Stimulated activated CD4-positive, alpha-beta T cell treated with anti-CD3 and anti-CD28 coated beads, Interleukin-12 subunit alpha, Interleukin-12 subunit beta, amount 100 ng/mL, for 24 hours (primary cell): ENCODE measurements at regions not wholly inside any gene's neighbourhood (a gene's known extent, or its start where the extent isn't known, plus 50 kb on each side); places are given as distances from the start of the nearest gene placed in this dataset.
"Not testable (repeated sequence)": the region's sequence is repeated elsewhere in the genome, so short reads cannot be mapped to it uniquely, and the experiment has no call there.

Experiments used
- DNase-seq, 2 experiments: peaks; one replicate each; pipeline ENCODE4 v3.0.0-alpha.2; 2020; ENCODE audit warnings: low read depth in 2 of 2

- no peak for DNase-seq
Measured at GRCh38 chr5:39977066-39977655, 552.4 kb upstream of the DAB2 start.

DNA sequence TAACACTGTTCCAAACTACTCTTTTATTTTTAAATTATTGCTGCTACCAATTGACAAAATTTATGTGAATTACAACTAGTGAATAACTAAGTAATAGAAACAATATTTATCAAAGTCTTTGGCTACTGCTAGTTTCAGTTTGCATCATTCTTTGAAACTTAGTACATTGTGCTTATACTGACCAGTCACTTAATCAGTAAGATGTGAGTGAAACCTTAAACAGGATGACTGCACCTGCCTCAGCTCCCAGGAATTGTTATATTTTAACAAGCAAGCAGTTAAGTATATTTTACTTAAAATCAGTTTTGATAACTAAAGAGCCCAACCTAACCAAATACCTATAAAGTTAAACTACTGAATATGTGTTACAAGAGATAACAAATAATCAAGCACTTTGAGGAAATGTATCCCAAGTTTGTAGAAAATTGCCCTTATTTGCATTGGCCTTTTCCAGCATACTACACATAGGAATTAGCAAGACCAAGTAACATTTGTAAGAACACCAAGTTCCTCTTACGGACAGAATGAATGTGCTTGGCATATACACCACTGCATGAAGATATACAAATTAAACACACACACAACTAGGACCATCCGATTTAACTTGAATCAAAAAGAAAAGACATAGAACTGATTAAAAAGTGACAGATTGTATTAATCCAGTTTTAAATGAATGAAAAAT is 545.5 kb upstream of the DAB2 start:
- no peak for DNase-seq

- DNase-seq = no peak
Measured at GRCh38 chr5:39968381-39968780, 543.6 kb upstream of the DAB2 start.

- no peak for DNase-seq
Measured at GRCh38 chr5:39955156-39955555, 530.4 kb upstream of the DAB2 start.

- no peak for DNase-seq
Measured at GRCh38 chr5:39951070-39951469, 526.3 kb upstream of the DAB2 start.

GRCh38 chr5:39948867-39949468 is 524.2 kb upstream of the DAB2 start:
- peak; percentile 10 to 33 for DNase-seq

DNA sequence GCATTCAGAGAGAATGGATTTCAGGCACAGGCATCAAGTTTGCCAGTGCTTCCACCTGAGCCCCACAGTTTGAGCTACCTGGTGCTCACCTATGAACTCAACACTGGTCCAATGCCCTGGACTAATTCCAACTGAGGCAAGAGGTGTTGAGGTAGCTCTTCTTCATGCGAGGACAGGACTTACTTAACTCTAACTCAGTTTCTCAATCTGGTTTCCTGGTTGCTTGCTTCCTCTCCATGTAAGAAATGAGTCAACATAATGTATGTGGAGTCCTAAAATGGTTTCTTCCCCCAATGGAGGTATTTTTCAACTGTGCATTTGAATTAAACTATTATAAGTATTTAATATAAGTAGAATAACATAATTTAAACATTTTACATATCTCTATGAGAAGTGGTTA is 523.6 kb upstream of the DAB2 start:
- DNase-seq = no peak

GRCh38 chr5:39947657-39948056 is 522.9 kb upstream of the DAB2 start:
- DNase-seq = no peak

GRCh38 chr5:39946356-39947045 is 521.7 kb upstream of the DAB2 start:
- no peak for DNase-seq

DNA sequence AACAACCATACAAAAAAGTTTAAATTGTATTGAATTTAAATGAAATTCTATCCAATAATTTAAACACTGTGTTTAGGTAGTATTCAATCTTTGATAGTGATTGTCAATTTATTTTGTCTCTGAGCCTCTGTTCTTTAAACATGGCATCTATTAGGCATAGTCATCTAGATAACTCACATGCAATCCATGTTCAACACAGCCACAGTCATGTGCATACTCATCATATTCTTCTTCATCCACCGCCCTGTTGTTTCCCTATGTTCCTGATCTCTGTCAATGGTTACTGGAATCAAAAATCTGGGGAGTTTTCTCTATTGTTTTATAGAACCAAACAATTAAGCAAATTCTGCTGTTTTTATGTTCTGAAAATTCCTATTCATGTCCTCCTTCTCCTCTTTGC is 521.1 kb upstream of the DAB2 start:
- no peak for DNase-seq

GRCh38 chr5:39943811-39944210 is 519.0 kb upstream of the DAB2 start:
- no peak for DNase-seq

GRCh38 chr5:39942606-39943005 is 517.8 kb upstream of the DAB2 start:
- DNase-seq = no peak

DNA sequence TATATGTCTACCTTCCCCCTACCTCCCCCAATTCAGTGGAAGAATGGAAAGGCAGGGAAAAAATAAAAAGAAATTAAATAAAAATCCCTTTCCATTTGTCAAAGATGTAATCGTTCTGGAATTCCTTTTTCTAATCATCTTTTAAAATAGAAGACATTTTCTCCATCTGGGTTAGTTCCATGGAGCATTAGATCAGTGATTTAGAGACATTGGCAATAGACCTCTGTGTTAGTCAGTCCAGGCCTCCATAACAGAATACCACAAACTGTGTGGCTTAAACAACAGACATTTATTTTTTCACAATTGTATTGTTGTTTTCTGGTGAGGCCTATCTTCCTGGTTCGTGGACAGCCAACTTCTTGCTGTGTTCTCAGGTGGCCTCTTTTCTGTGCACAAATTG is 516.6 kb upstream of the DAB2 start:
- DNase-seq = no peak

- no peak for DNase-seq
Measured at GRCh38 chr5:39934830-39935229, 510.1 kb upstream of the DAB2 start.

DNA sequence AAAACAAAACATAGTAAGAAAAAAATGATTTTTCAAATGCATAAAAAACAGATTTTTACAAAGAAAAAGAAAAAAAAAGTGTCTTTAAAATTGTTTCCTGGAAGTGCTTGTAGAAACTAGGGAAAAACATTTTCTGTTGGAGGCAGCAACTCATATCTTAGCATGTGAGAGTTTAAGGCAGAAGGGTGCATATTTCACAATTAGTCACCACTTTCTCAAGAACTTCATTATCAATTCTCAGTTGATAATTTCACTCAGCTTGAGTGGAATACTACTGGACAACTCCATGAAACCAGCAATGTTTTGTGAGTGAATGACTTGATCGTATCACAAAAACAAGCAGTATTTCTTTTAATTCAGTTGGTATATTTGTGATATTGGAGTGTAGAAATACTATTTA is 508.3 kb upstream of the DAB2 start:
- no peak for DNase-seq

DNA sequence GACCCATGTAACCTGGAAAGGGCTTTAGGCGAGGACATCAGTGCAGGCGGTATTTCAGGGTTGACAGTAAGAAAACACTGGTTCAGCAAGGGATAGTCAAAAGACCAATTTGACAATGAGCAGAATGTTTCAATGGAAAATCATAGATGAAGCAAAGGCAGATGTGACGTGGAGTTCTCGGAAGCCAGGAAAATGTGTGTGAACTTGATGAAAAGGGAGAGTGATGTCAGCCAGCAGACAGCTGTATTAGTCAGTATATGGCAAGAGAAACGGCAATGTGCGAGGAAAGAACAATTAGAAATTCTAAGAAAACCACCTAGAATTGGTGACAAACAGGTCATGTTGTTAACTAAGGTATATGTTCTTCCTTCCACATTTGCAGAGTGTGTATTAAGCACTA is 503.9 kb upstream of the DAB2 start:
- no peak for DNase-seq

- DNase-seq = no peak
Measured at GRCh38 chr5:39919876-39920275, 495.1 kb upstream of the DAB2 start.

GRCh38 chr5:39912906-39913305 is 488.1 kb upstream of the DAB2 start:
- no peak for DNase-seq

GRCh38 chr5:39907267-39907951 is 482.6 kb upstream of the DAB2 start:
- DNase-seq = not testable (repeated sequence)

GRCh38 chr5:39906146-39906545 is 481.4 kb upstream of the DAB2 start:
- DNase-seq = no peak

DNA sequence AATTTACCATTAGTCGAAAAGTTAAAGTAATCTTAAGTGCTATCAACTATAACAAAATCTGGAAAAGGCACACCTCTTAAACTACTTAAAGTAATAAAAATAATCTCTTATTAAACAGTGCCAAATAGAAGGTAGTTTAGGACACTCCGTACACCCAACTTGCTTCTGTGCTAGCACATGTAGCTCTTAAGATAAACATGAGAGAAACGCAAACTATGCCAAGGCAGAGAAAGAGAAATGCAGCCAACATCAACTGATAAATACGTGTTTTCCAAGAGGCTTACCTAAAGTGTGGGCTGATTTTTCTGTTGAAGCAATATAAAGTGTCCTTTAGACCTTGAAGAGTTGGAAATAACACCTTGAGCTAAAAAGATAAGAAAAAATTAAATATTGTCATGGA is 480.6 kb upstream of the DAB2 start:
- no peak for DNase-seq

GRCh38 chr5:39902626-39903025 is 477.8 kb upstream of the DAB2 start:
- DNase-seq = no peak
